SK-N-DZ (cell line): ENCODE measurements at regions not wholly inside any gene's neighbourhood (a gene's known extent, or its start where the extent isn't known, plus 50 kb on each side); places are given as distances from the start of the nearest gene placed in this dataset.

Experiments used
- DNase-seq: peaks from one replicate; pipeline ENCODE4 v3.0.0-alpha.2; 2015; ENCODE audit warnings: low spot score

DNA sequence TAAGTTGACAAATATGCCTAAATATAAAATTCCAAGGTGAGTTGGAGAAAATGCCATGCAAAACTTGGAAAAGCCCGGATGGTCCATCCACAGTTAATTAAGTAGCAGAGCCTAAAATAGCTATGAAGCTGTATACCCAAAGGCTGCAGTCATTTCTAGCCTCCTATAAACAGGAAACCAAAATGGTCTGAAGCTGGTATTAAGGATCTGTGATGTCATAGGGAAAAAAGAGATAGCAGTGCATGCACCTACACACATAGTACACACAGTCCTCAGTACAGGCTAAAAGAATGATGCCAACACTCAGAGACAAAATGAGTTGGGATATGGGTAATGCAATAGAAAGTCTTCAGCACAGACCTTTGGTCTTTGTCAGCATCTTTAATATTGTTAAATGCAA lies 736.9 kb downstream of the EFNB2 start:
- DNase-seq, result no peak

DNA sequence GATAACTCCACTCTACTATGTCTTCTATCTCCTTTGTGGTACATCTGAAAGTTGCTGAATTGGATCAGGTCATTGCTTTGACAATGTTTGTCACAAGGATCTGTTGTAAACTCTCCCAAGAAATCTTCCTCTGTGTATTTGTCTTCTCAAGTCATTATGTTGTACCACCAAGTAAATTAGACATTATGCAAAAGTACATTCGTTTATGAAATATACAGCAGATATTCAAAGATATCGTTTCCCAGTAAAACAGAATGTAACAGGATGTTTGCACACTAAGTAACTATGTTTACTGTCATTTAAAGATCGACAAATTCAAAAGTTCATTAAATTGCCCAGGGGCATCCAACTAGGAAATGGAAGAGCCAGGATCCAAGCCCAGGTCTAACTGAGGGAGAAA lies 739.4 kb downstream of the EFNB2 start:
- DNase-seq, result no peak

GRCh38 chr13:105790923-105791322 lies 744.5 kb downstream of the EFNB2 start:
- DNase-seq, result no peak

DNA sequence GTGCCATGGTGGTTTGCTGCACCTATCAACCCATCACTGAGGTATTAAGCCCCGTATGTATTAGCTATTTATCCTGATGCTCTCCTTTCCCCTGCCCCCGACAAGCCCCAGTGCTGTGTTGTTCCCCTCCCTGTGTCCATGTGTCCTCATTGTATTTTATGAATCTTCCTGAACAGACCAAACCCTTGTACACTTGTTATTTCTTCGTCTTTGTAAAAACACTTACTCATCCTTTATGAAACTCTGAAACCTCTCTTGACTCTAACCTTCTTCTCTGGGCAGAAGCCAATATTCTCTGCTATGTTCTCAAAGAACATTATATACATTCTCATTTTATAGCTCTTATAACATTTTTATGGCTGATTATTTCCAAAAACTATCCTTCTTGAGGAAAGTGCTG lies 746.9 kb downstream of the EFNB2 start:
- DNase-seq, result no peak

GRCh38 chr13:105787632-105788031 lies 747.8 kb downstream of the EFNB2 start:
- no peak for DNase-seq

- no peak for DNase-seq
These were observed 750.0 kb downstream of the EFNB2 start for GRCh38 chr13:105785436-105785835.

DNA sequence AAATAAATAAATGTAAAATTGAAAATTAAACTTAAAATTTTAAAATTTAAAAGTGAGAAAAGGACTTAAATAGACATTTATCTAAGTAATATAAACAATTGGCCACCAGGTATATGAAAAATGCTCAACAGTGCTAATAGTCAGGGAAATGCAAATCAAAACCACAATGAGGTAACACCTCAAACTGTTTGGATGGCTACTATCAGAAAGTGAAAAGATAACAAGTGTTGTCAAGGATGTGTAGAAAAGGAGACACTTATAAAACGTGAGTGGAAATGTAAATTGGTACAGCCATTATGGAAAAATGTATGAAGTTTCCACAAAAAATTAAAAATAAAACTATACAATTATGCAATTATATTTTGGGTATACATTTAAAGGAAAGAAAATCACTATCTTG lies 752.2 kb downstream of the EFNB2 start:
- no peak for DNase-seq

GRCh38 chr13:105778196-105778595 lies 757.3 kb downstream of the EFNB2 start:
- no peak for DNase-seq

DNA sequence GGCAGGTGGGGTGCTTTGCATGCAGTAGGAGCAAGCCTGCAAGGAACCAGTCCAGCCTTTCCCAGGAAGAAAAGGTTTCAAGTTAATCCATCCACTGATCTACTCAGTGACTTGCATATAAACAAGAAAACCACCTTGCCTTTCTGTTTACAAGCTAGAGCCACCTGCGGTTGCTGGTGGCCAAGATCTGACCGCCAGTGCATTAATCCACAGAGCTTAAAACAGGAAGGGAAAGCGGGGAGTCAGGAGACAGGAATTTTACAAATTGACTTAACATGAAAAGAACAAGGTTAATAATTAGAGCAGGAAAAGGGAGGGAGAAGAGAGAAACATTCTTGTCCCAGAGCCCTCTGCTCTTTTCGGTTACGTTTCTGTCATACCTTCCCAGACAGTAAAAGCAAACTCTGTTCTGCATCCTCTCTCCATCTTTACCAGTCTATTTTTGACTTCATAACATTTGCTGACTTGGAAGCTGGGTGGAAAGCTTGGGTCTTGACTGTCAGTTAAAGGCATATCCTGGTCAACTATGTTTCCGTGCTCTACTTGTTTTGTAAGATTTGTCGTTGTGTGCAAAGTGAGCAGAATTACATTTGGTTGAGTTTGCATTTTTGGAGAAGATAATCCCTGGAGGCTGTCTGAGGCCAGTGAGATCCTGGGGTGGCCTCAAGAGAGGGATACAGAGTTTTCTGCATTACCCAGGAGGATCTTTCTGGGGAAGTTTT lies 760.6 kb downstream of the EFNB2 start:
- DNase-seq, result no peak

GRCh38 chr13:105773863-105774538 lies 761.5 kb downstream of the EFNB2 start:
- peak; percentile 34 for DNase-seq

DNA sequence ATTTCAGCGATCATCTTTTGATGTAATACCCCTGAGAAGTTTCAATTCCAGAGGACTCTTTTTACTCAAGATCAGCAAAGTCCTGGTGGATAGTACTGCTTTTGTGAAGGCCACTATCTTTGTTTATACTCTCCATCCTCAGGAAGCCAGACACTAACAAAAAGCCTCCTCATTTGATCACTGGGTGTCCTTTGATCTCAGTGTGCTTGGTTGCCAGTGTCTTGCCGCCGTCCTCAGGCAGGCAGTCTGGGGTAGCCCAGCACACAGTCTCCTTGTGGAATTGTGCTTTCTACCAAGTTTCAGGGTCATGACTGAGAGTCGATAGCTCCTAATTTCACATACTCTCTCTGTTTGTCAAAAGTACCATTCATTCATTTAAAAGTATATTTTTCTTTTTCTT lies 762.2 kb downstream of the EFNB2 start:
- DNase-seq, result no peak

- DNase-seq, result no peak
These were observed 771.0 kb downstream of the EFNB2 start for GRCh38 chr13:105764486-105764885.

DNA sequence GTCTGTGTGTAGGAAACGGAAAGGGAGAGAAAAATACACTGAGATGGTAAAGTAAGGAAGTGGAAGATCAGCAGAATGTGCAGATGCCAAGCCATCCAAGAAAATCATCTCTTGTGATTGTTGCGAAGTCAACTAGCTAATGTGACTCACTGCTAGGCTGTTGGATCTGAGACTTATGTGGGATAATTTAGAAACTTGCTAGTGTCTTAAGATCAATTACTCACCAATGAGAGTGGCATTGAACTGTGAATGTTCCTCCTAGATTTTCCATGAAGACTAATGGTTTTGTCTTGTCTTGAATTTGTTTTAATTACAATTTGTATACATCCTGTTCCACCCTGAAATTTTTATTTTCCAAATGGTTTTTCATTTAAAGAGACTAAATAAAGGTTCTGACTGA lies 771.6 kb downstream of the EFNB2 start:
- no peak for DNase-seq

DNA sequence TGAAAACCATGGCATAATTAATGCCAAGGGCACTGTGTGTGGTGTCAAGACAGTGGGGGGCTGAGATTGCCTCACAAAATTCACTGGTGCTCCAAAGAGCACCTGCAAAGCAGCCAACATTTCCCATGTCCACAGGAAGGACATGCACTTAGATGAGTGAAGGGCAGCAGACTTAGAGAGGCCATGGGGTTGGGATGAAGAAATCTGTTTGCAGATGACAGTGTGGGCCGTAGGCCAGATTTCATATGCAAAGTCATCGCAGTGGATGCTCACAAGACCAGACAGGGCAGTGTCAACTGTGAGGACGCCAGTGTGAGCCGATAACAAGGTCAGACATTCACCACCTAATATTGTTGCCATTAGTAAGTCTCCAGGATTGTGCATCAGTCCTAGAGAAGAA lies 773.4 kb downstream of the EFNB2 start:
- DNase-seq, result no peak

DNA sequence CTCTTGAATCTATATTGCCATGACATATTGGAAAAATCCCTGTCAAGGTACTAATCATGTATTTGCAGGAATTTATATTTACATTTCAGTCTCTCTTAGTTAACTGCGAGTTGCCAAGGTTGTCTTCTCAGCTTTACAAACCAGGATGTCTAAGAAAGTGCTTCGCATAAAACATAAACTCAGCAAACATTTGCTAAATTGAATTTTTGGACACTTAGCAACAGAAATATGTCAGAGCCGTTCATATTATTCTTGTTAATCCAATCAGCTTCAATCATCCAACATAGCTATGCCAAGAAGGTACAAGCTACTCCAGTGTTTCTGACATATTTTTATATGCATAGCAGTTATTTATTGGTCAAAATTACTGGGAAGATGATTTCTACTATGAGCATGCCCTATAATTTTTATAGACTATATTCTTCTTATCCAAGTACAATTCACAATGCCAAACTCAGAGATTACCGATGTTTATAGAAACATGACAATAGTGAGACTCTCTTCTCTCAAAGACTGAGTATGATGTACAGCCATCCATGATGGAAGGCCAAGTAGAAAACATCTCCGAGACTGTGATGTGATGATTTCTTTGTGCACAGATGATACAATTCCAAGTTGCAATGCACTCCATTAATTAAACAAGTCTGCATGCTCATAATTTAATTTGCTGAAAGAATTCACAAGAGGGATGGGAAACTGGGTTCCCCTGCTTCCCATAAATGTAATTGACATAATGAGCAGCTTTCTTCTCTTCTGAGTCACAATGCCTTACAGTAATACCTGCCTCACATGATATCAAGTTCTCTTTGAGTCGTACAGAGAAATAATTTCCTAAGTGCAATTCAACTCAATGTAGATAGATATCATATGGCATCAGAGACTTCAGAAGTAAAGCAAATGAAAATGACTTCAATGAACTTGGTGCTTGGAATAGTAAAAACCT lies 776.3 kb downstream of the EFNB2 start:
- no peak for DNase-seq

GRCh38 chr13:105740739-105741138 lies 794.7 kb downstream of the EFNB2 start:
- DNase-seq, result peak; percentile 2

DNA sequence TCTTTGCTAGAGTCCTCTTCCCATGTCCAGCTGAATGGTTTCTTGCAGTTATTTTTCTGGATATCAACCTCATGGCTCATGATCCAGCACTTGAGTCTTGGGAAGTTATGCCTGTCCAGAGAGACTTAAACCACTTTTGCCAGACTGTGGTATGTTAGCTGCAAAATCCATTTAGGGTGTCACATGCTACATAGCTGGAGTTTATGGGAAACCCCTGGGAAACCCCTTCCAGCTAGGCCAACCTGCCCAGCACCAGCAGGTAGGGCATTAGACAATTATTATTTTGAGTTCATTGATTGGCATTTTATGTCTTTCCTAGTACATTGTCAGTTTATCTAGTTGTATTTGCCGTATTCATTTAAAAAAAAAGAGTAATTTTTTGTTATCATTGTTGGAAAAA lies 797.8 kb downstream of the EFNB2 start:
- DNase-seq, result no peak

GRCh38 chr13:105735281-105735680 lies 800.2 kb downstream of the EFNB2 start:
- no peak for DNase-seq

DNA sequence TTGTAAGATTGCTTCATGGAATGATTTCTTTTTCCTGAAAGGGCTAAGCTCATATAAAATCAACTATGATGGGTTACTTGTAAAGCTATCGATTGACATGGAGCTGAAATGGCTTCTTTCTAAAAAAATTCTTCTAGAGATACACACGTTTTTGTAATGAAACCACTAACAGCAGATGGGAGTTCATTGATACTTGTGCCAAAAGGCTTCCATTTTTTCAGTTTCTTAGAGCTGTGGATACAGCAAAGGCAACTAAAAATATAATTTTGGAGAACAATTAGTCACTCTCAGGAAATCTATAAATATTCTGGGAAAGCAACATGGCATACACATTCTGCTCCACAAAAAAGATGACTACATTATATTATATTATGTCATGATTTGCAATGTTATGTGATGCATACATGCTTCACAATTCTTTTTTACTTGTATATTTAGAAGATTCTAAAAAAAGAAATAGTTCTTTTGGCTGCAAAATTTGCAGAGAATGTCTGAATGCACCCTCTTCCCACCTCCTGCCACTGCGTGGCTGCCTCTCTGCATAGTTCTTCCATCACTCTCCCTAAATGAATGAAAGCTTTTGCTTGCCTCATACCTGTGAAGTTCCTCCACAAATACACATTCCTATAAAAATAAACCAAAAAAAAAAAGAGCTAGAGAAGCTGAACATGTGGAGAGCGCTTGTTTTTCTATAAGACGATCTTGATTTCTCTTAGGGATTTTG lies 802.5 kb downstream of the EFNB2 start:
- no peak for DNase-seq

- DNase-seq, result no peak
These were observed 809.6 kb downstream of the EFNB2 start for GRCh38 chr13:105725887-105726286.

DNA sequence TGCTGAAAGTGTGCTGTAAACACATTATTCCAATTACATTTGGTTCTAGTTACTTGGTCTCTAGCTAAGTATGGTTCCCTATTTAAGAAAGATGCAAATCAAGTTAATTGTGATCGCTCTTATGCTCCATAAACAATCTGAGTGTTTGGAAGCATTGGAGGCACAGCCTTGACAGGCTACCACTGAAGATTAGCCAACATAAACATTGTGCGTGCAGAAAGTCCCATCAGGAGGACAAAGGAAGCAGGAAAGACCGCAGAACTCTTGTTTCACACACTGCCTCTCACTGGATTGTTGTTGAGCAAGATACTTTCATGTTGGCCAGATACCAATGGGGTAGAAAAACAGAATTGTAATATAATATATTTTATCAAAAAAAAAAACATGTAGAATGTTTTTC lies 814.4 kb downstream of the EFNB2 start:
- no peak for DNase-seq

DNA sequence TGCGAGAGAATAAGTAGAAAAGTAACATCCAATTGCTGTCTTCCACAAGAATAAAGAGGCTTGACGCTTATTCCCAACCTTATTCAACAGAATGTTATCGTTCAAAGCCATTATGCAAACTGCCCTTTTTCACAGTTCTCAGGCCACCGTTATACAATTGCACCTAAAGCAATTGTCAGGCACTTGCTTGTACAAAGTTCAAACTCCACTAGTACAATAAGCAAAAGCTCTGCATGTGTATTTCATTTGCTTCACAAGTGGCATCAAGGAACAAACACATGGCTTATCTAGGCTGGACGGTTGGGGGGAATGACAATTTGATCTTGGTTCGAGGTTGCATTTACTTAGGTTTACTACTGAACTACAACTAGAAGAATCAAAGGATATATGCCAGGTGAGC lies 815.6 kb downstream of the EFNB2 start:
- DNase-seq, result no peak
